ENCODE measurements at regions not wholly inside any gene's neighbourhood (a gene's known extent, or its start where the extent isn't known, plus 50 kb on each side); places are given as distances from the start of the nearest gene placed in this dataset.
A peak's percentile ranks its signal among the peaks of the same experiment; 100 is the strongest.
"Not testable (repeated sequence)": the region's sequence is repeated elsewhere in the genome, so short reads cannot be mapped to it uniquely, and the experiment has no call there.

DNA sequence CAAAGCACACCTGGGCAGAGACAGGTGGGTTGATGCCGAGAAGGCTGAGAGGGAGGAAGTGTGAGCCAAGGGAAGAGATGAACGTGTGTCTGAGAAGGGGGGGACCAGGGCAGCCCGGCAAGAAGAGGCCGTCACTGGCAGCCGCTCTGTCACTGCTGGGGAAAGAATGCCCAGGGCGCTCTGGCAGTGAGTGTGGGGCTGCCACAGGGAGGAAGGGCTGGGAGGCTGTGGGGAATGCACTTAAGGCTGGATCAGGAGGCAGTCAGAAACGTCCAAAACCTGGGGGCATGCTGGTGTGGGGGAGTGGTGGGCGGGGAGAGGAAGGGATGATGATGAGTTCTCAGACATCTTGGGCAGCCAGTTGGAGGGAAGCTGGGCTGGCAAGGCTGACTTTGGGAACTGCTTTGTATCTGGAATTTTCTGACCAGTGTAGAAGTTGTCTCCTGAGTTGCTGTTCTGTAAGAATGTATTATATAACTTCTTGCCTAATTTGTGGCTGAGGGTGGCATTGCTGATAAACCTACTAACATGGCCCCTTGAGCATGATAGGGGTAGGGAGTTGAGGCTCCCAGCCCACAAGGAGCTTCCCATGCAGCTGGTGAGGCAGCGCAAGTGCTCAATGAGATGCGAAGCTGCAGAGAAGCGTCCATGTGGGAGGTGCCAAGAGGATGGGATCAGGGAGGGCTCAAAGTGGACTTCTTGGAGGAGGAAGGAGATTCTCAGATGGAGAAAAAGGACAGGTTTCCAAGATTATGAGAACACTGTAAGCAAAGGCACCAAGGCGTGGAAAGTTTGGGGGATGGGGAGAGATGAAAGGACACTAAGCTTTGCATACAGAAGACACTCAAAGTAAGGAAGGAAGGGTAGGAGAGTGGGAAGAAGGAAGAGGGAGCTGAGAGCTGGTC is 185.1 kb upstream of the HAAO start:
- Histone ChIP-seq H3K4me1 (peaks cover 55 to 73% (median 65%) of the 10 kb centered on the region in 10 experiments), H3K27ac (peak overlapping the region in 2 of 11 experiments; percentile 15; a peak in 3 of 22 replicates), H4K20me1 (no peaks in the 10 kb centered on the region), H3K4me2 (peak overlapping the region; percentile 13 to 92 (median 78); a peak in 20 of 22 replicates), H3K9ac (no peak overlapping the region), H3K36me3 (no peaks in the 10 kb centered on the region), H3K4me3 (no peak overlapping the region), H3K27me3 (no peaks in the 10 kb centered on the region), H3K9me3 (replicated peaks in 1 of 11) (no peaks in the 10 kb centered on the region)
- no peak for TF ChIP-seq Cebpa-rat (IDR thresholded peaks at IDR 0.05)

DNA sequence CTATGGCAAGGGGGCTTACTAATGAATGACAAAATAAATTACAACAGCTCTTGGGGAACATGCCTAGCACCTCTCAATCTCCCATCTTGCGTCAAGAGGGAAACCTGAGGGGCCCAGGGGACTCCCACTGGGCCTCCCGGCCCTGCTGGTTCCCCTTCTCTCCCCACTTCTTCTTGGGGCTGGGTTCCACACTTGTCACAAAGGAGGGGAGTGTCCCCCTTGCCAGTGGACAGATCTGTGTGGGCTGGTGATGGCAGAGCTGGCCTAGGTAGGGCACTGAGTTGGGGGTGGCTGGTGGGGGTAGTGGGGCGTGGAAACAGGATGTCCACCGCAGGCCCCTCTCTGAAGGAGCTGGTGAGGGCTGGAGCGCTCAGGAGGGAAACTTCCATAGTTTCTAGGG is 184.0 kb upstream of the HAAO start:
- TF ChIP-seq Cebpa-rat (IDR thresholded peaks at IDR 0.05), result no peak
- H3K4me3 ChIP-seq, result no peak overlapping the region
- H3K36me3 ChIP-seq, result no peaks in the 10 kb centered on the region
- H3K27me3 ChIP-seq, result no peaks in the 10 kb centered on the region
- no peaks in the 10 kb centered on the region for H3K9me3 ChIP-seq (replicated peaks in 1 of 11)
- H3K4me1 ChIP-seq, result peaks cover 63 to 84% (median 75%) of the 10 kb centered on the region in 10 experiments
- H3K27ac ChIP-seq, result peak overlapping the region in 4 of 11 experiments; percentile 16 to 75 (median 26); a peak in 6 of 22 replicates
- peak overlapping the region in 1 of 11 experiments; percentile 59; a peak in 1 of 22 replicates for H3K9ac ChIP-seq
- H4K20me1 ChIP-seq, result no peaks in the 10 kb centered on the region
- peak overlapping the region; percentile 72 to 98 (median 82) for H3K4me2 ChIP-seq

DNA sequence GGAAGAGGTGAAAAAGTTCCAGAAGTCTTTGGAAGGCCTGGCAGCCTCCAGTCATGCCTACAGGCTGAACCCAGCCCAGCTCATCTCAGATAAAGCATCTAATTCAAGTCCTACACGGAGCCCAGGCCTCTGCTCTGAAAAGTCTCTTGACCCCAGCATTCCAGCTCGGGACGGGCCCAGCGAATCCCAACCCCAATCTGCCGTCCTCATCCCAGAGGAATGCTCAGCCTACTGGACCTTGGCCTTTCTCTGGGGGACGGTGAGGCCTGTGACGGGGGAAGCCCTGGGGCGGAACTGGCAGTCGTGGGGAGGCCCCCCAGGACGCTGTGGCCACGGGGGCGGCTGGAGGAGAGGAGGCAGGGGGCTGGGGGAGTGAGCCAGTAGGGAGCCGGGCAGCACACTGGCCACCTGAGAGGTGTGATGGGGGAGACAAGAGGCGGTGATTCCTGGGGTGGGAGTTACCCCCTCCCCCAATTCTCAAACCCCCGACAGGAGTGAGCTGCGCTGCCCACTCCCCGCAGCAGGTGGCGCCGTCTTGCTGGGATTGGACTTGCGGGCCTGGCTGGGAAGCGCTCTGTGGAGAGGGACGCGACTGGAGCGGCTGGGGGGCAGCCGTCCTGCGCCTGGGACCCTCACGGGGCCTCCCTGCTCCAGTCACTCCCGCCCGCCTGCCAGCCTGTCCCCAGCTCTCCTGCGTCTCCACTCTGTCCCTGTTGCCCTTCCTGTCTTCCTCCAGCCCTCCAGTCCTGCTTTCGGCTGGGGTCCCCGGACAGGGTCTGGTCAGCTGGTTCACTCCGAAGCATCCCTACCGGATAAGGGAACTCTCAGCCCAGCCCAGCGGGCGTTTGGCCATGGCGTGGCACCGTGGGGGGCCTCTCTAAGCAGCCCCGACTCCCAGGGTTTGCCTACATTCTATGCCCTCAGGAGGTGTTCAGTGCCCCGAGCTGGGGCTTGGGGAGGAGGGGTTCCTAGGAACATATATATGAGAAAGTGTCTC is 182.6 kb upstream of the HAAO start:
- no peak for TF ChIP-seq Cebpa-rat (IDR thresholded peaks at IDR 0.05)
- H3K4me3 ChIP-seq, result peak overlapping the region in 4 of 10 experiments; percentile 2 to 43 (median 32); a peak in 4 of 20 replicates
- no peaks in the 10 kb centered on the region for H3K9me3 ChIP-seq (replicated peaks in 1 of 11)
- peaks cover 72 to 95% (median 89%) of the 10 kb centered on the region in 10 experiments for H3K4me1 ChIP-seq
- H3K36me3 ChIP-seq, result no peaks in the 10 kb centered on the region
- H3K4me2 ChIP-seq, result peak overlapping the region; percentile 72 to 98 (median 82)
- no peaks in the 10 kb centered on the region for H4K20me1 ChIP-seq
- peak overlapping the region; percentile 32 to 78 (median 64); a peak in 20 of 22 replicates for H3K27ac ChIP-seq
- peak overlapping the region; percentile 31 to 71 (median 67) for H3K9ac ChIP-seq
- H3K27me3 ChIP-seq, result no peaks in the 10 kb centered on the region

DNA sequence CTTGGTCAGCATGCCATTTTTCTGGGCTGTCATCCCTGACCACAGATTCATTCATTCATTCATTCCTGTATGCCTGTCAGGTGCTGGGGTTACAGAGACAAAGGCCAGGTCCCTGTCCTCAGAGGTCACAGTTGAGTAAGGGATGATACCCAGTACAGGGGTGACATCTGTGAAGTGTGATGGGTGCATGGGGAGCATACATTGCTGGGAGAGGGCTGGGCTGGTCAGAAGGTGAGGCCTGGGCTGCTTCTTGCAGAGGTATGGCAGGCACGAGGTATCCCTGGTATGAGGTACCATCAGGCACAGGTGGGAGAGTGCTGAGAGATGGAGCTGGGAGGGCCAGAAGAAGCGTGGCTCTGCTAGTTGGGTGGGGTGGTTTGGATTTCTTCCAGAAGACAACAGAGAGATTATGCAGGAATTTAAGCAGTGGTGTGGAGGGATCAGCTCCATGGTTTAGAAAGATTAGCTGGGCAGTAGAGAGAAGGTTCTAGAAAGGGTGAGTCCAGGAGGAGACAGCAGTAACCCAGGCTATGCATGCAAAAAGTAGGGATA is 181.9 kb upstream of the HAAO start:
- H3K9ac ChIP-seq, result peak overlapping the region in 10 of 11 experiments; percentile 31 to 71 (median 64); a peak in 16 of 22 replicates
- peak overlapping the region in 7 of 11 experiments; percentile 61 to 78 (median 74); a peak in 15 of 22 replicates for H3K27ac ChIP-seq

DNA sequence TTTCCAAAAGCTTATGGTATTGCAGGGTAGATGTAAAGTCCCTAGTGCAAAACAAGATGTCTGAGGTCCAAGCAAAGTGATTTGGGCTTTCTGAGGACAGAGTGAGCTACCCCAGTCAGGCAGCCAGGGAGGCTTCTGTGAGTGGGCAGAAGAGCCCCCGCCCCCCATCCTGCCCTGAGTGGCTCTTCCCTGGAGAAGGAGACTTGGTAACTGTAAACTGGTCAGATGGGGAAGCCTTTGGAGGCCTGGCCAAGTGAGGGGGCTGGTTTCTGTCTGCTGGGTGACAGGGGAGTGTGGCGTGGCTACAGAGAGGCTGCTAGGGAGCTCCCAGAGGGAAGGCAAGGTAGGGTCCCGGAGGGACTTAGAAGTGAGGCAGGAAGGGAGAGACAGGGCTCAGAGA is 181.3 kb upstream of the HAAO start:
- no peak for TF ChIP-seq Cebpa-rat (IDR thresholded peaks at IDR 0.05)
- Histone ChIP-seq H3K4me1 (peaks cover 74 to 98% (median 95%) of the 10 kb centered on the region in 10 experiments), H3K9ac (peak overlapping the region in 6 of 11 experiments; percentile 8 to 71 (median 63); a peak in 11 of 22 replicates), H3K9me3 (replicated peaks in 1 of 11) (no peaks in the 10 kb centered on the region), H4K20me1 (no peaks in the 10 kb centered on the region), H3K27me3 (no peaks in the 10 kb centered on the region), H3K27ac (peak overlapping the region in 6 of 11 experiments; percentile 19 to 76 (median 72); a peak in 14 of 22 replicates), H3K4me3 (no peak overlapping the region), H3K36me3 (no peaks in the 10 kb centered on the region), H3K4me2 (peak overlapping the region; percentile 72 to 98 (median 82); a peak in 21 of 22 replicates)

More for the DNA sequence above, 181.9 kb upstream of the HAAO start:
- no peak for TF ChIP-seq Cebpa-rat (IDR thresholded peaks at IDR 0.05)
- H3K9me3 ChIP-seq (replicated peaks in 1 of 11), result no peaks in the 10 kb centered on the region
- peaks cover 74 to 98% (median 92%) of the 10 kb centered on the region in 10 experiments for H3K4me1 ChIP-seq
- H3K4me3 ChIP-seq, result no peak overlapping the region
- H3K36me3 ChIP-seq, result no peaks in the 10 kb centered on the region
- no peaks in the 10 kb centered on the region for H4K20me1 ChIP-seq
- no peaks in the 10 kb centered on the region for H3K27me3 ChIP-seq
- peak overlapping the region; percentile 72 to 98 (median 82) for H3K4me2 ChIP-seq

DNA sequence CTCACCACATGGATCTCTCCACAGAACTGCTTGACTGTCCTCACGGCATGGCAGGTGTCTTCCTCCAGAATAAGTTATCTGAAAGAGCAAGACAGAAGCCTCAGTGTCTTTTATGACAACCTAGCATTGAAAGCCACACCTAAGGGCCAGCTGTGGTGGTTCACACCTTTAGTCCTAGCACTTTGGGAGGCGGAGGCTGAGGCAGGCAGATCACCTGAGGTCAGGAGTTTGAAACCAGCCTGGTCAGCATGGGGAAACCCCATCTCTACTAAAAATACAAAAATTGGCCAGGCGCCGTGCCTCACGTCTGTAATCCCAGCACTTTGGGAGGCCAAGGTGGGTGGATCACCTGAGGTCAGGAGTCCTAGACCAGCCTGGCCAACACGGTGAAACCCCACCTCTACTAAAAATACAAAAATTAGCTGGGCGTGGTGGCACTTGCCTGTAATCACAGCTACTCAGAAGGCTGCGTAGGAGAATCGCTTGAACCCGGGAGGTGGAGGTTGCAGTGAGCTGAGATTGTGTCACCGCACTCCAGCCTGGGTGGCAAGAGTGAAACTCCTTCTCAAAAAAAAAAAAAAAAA is 180.6 kb upstream of the HAAO start:
- H3K36me3 ChIP-seq, result not testable (repeated sequence)

DNA sequence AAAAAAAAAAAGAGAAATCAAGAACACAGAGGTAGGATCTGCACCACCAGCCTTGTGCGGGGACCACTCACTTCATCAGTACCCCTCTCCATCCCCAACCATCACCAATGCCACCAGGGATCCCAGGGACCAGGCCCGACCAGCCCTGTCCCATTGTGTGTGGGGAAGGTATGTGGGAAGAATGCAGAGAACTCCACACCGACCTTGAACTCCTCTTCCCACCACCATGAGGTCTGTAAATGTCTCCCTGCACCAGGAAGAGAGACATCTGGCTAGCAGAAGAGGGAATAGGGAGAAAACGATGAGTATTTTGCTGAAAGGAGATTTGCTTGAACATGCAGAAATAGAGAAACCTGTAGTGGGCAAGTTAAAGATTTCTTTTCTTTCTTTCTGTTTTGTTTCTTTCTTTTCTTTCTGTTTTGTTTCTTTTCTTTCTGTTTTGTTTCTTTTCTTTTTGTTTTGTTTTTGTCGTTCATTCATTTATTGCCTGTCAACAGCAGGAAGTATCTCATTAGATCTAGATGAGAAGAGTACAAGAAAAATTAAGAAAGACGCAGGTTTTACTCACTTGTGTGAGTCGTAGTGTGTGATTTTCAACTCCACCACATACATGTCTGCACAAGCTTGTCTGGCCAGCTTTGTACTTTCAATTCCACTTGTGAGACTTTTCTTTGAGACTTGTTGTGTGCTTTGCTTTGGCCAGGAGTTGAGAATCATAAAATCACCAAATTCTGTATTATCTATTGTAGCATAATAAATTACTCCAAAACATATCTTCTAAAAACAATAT is 179.8 kb upstream of the HAAO start:
- peak overlapping the region in 6 of 11 experiments; percentile 6 to 53 (median 34); a peak in 10 of 22 replicates for H3K27ac ChIP-seq
- H3K9ac ChIP-seq, result peak overlapping the region in 1 of 11 experiments; percentile 26; a peak in 2 of 22 replicates
- no peaks in the 10 kb centered on the region for H3K27me3 ChIP-seq
- no peaks in the 10 kb centered on the region for H4K20me1 ChIP-seq
- TF ChIP-seq Cebpa-rat (IDR thresholded peaks at IDR 0.05), result no peak
- H3K9me3 ChIP-seq (replicated peaks in 1 of 11), result no peaks in the 10 kb centered on the region
- no peaks in the 10 kb centered on the region for H3K36me3 ChIP-seq
- no peak overlapping the region for H3K4me3 ChIP-seq
- H3K4me1 ChIP-seq, result peaks cover 64 to 100% (median 98%) of the 10 kb centered on the region in 10 experiments
- H3K4me2 ChIP-seq, result peak overlapping the region; percentile 8 to 92 (median 72); a peak in 19 of 22 replicates

More for the DNA sequence above, 180.6 kb upstream of the HAAO start:
- not testable (repeated sequence) for H3K4me3 ChIP-seq; H3K27me3 ChIP-seq; H3K9me3 ChIP-seq (replicated peaks in 1 of 11); H4K20me1 ChIP-seq
- Histone ChIP-seq H3K4me2 (peak overlapping the region in 9 of 11 experiments; percentile 8 to 92 (median 73); a peak in 15 of 22 replicates), H3K4me1 (peaks cover 72 to 100% (median 99%) of the 10 kb centered on the region in 10 experiments), H3K9ac (0 out of 22 replicates have a peak overlapping the region, but pooled peaks of 1 of the 11 experiments have one; percentile 10), H3K27ac (peak overlapping the region in 6 of 11 experiments; percentile 6 to 53 (median 34); a peak in 9 of 22 replicates)

All from BLaER1 treated with 17β-estradiol and CSF1 and Interleukin-3, amounts not matched to agents 10 nM and 100 nM (cell line).